GM23338 (cell line): ENCODE measurements at regions not wholly inside any gene's neighbourhood (a gene's known extent, or its start where the extent isn't known, plus 50 kb on each side); places are given as distances from the start of the nearest gene placed in this dataset.

Experiments
- ATAC-seq: fragments of 200-7000 bp; cut with Tn5 transposase; 3 replicates; pipeline ENCODE4 v1.9.1; 2020
- DNase-seq: peaks from one replicate; pipeline ENCODE4 v3.0.0-alpha.2; 2015; ENCODE audit warnings: low spot score
- H2AFZ ChIP-seq: fragments of 200-600 bp; sonication (generic); 2 replicates; pipeline ENCODE4 v1.8.0; 2016; ENCODE audit warnings: antibody characterized with exemption, mild to moderate bottlenecking, moderate library complexity
- H3F3A ChIP-seq: fragments of 200-600 bp; sonication (generic); replicated peaks from 2 replicates; pipeline ENCODE4 v1.8.0; 2017; ENCODE audit warnings: antibody characterized with exemption, mixed run types, low read depth
- H3K27ac ChIP-seq: fragments of 200-600 bp; sonication (generic); 2 replicates; pipeline ENCODE4 v1.6.1; 2016; ENCODE audit warnings: low read depth
- H3K27me3 ChIP-seq: fragments of 200-600 bp; sonication (generic); 2 replicates; pipeline ENCODE4 v1.8.0; 2016; ENCODE audit warnings: mild to moderate bottlenecking, mixed run types, moderate library complexity; ENCODE audit not compliant: insufficient read depth
- H3K36me3 ChIP-seq: fragments of 200-600 bp; sonication (generic); 2 replicates; pipeline ENCODE4 v1.8.0; 2016; ENCODE audit warnings: mild to moderate bottlenecking; ENCODE audit not compliant: insufficient read depth
- H3K4me1 ChIP-seq: fragments of 200-600 bp; sonication (generic); 2 replicates; pipeline ENCODE4 v1.8.0; 2016; ENCODE audit warnings: mild to moderate bottlenecking, moderate library complexity; ENCODE audit not compliant: insufficient read depth
- H3K4me2 ChIP-seq: fragments of 200-600 bp; sonication (generic); 2 replicates; pipeline ENCODE4 v1.7.1; 2017; ENCODE audit warnings: mixed run types
- H3K4me3 ChIP-seq: fragments of 200-600 bp; sonication (generic); 2 replicates; pipeline ENCODE4 v1.6.1; 2016; ENCODE audit warnings: mixed run types
- H3K79me2 ChIP-seq: fragments of 200-600 bp; sonication (generic); replicated peaks from 2 replicates; pipeline ENCODE4 v1.8.0; 2017; ENCODE audit warnings: mild to moderate bottlenecking; ENCODE audit not compliant: insufficient read depth
- H3K9me2 ChIP-seq: fragments of 200-600 bp; sonication (generic); 2 replicates; pipeline ENCODE4 v1.8.0; 2017; ENCODE audit not compliant: insufficient read depth
- H4K20me1 ChIP-seq: fragments of 200-600 bp; sonication (generic); replicated peaks from 2 replicates; pipeline ENCODE4 v1.8.0; 2017; ENCODE audit warnings: mild to moderate bottlenecking; ENCODE audit not compliant: insufficient read depth
- H3K27ac Mint-ChIP-seq: 2 replicates; pipeline ENCODE4 v1.8.0; 2020; ENCODE audit warnings: inconsistent platforms, mild to moderate bottlenecking, moderate library complexity, mixed read lengths
- H3K27me3 Mint-ChIP-seq: 3 replicates; pipeline ENCODE4 v1.8.0; 2022; ENCODE audit warnings: low read depth, mild to moderate bottlenecking, moderate library complexity, mixed read lengths, inconsistent platforms; ENCODE audit not compliant: insufficient read depth, poor library complexity
- H3K36me3 Mint-ChIP-seq: 3 replicates; pipeline ENCODE4 v1.8.0; 2021; ENCODE audit warnings: low read depth, mild to moderate bottlenecking, inconsistent platforms, moderate library complexity, mixed read lengths
- H3K4me1 Mint-ChIP-seq: 3 replicates; pipeline ENCODE4 v1.8.0; 2020; ENCODE audit warnings: mild to moderate bottlenecking, inconsistent platforms, mixed read lengths
- H3K4me3 Mint-ChIP-seq: 3 replicates; pipeline ENCODE4 v1.8.0; 2021; ENCODE audit warnings: moderate library complexity, mild to moderate bottlenecking, inconsistent platforms, mixed read lengths
- H3K9me3 Mint-ChIP-seq: 3 replicates; pipeline ENCODE4 v1.8.0; 2020; ENCODE audit warnings: moderate library complexity, mild to moderate bottlenecking, inconsistent platforms, mixed read lengths
- CREB1 ChIP-seq: fragments of 250-450 bp; sonication (Bioruptor Pico); IDR thresholded peaks from 2 replicates; pipeline ENCODE4 v1.5.0; 2020; ENCODE audit warnings: low read depth, mild to moderate bottlenecking, moderate library complexity
- EZH2 ChIP-seq: fragments of 200-600 bp; sonication (generic); IDR thresholded peaks from one replicate; pipeline ENCODE4 v1.8.0; 2017; ENCODE audit warnings: antibody characterized with exemption, mild to moderate bottlenecking, low read depth; ENCODE audit not compliant: unreplicated experiment
- EZH2phosphoT487 ChIP-seq: fragments of 200-600 bp; sonication (generic); IDR thresholded peaks from one replicate; pipeline ENCODE4 v1.8.1; 2018; ENCODE audit warnings: antibody characterized with exemption; ENCODE audit not compliant: unreplicated experiment
- JUNB ChIP-seq: IDR thresholded peaks from one replicate; pipeline ENCODE4 v1.6.1; 2016; ENCODE audit warnings: antibody characterized with exemption; ENCODE audit not compliant: unreplicated experiment
- NANOG ChIP-seq: IDR thresholded peaks from 2 replicates; pipeline ENCODE4 v1.6.1; 2016; ENCODE audit warnings: antibody characterized with exemption, borderline replicate concordance
- POLR2AphosphoS5 ChIP-seq: IDR thresholded peaks from 2 replicates; pipeline ENCODE4 v1.6.1; 2016; ENCODE audit warnings: antibody characterized with exemption, low read depth
- STAT1 ChIP-seq: IDR thresholded peaks from one replicate; pipeline ENCODE4 v1.6.1; 2016; ENCODE audit warnings: antibody characterized with exemption; ENCODE audit not compliant: unreplicated experiment
- ZNF114 ChIP-seq: fragments of 250-450 bp; sonication (Bioruptor Pico); IDR thresholded peaks from 2 replicates; pipeline ENCODE4 v1.5.0; 2020; ENCODE audit warnings: mild to moderate bottlenecking, moderate library complexity
- ZNF331 ChIP-seq: fragments of 250-450 bp; sonication (Bioruptor Pico); IDR thresholded peaks from 2 replicates; pipeline ENCODE4 v1.5.0; 2020; ENCODE audit warnings: low read depth, mild to moderate bottlenecking, moderate library complexity
- TF ChIP-seq, protein P1 (sequence below): IDR thresholded peaks from 2 replicates; pipeline ENCODE4 v1.6.1; 2016; ENCODE audit warnings: antibody characterized with exemption
- TF ChIP-seq, protein P2 (sequence below): fragments of 250-450 bp; sonication (Bioruptor Pico); IDR thresholded peaks from 2 replicates; pipeline ENCODE4 v1.5.0; 2020; ENCODE audit warnings: mild to moderate bottlenecking, moderate library complexity
- TF ChIP-seq, protein P3 (sequence below), 2 experiments: fragments of 200-600 bp in 1 of 2; sonication (generic) in 1 of 2; conservative IDR thresholded peaks; 2 replicates each; pipeline versions ENCODE4 v1.5.1 to v1.6.1; 2016 to 2017; ENCODE audit warnings: antibody characterized with exemption in 2 of 2, low read depth in 2 of 2, mild to moderate bottlenecking in 2 of 2, moderate library complexity in 1 of 2
- TF ChIP-seq, protein P4 (sequence below): IDR thresholded peaks from one replicate; pipeline ENCODE4 v1.6.1; 2018; ENCODE audit warnings: antibody characterized with exemption; ENCODE audit not compliant: unreplicated experiment

DNA sequence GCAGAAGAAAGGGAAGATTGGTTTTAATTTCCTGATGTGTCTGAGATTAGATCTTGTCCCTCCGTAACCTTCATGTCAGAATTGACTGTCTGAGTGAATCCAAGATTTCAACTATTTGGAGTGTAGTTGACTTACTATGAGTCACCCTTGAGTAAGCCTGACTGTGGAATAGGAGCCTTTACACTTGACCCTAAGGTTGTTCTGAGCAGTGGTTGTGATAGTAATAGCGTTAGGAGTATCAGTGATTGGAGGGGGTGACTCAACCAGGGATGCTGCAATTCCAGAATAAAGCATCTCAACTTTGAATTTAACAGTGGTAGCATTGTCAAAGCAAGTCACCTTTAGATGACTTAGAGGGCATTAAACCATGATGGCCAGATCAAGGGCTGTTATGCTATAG, 979.5 kb upstream of the FAM98A start:
- Mint-ChIP-seq H3K36me3 (no peaks in the 10 kb centered on the region), H3K9me3 (no peaks in the 10 kb centered on the region; the same call in 2 of the 3 replicates), H3K4me3 (no peak overlapping the region), H3K27ac (no peak overlapping the region), H3K27me3 (no peaks in the 10 kb centered on the region), H3K4me1 (no peaks in the 10 kb centered on the region)
- H3K27me3 ChIP-seq: no peaks in the 10 kb centered on the region
- no peak overlapping the region for H3K4me3 ChIP-seq
- H4K20me1 ChIP-seq: no peaks in the 10 kb centered on the region
- DNase-seq: no peak
- no peaks in the 10 kb centered on the region for H3K79me2 ChIP-seq
- H3K36me3 ChIP-seq: no peaks in the 10 kb centered on the region
- H3K4me2 ChIP-seq: no peak overlapping the region
- ATAC-seq: no peak
- TF ChIP-seq ZNF331 (CRISPR knock-in tag) (no peak), CREB1 (CRISPR knock-in tag) (no peak), STAT1 (no peak), JUNB (no peak), EZH2 (no peak), POLR2AphosphoS5 (no peak), EZH2phosphoT487 (no peak), ZNF114 (CRISPR knock-in tag) (no peak), NANOG (no peak)
- TF ChIP-seq, protein P1, sequence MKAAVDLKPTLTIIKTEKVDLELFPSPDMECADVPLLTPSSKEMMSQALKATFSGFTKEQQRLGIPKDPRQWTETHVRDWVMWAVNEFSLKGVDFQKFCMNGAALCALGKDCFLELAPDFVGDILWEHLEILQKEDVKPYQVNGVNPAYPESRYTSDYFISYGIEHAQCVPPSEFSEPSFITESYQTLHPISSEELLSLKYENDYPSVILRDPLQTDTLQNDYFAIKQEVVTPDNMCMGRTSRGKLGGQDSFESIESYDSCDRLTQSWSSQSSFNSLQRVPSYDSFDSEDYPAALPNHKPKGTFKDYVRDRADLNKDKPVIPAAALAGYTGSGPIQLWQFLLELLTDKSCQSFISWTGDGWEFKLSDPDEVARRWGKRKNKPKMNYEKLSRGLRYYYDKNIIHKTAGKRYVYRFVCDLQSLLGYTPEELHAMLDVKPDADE: no peak
- TF ChIP-seq, protein P2, sequence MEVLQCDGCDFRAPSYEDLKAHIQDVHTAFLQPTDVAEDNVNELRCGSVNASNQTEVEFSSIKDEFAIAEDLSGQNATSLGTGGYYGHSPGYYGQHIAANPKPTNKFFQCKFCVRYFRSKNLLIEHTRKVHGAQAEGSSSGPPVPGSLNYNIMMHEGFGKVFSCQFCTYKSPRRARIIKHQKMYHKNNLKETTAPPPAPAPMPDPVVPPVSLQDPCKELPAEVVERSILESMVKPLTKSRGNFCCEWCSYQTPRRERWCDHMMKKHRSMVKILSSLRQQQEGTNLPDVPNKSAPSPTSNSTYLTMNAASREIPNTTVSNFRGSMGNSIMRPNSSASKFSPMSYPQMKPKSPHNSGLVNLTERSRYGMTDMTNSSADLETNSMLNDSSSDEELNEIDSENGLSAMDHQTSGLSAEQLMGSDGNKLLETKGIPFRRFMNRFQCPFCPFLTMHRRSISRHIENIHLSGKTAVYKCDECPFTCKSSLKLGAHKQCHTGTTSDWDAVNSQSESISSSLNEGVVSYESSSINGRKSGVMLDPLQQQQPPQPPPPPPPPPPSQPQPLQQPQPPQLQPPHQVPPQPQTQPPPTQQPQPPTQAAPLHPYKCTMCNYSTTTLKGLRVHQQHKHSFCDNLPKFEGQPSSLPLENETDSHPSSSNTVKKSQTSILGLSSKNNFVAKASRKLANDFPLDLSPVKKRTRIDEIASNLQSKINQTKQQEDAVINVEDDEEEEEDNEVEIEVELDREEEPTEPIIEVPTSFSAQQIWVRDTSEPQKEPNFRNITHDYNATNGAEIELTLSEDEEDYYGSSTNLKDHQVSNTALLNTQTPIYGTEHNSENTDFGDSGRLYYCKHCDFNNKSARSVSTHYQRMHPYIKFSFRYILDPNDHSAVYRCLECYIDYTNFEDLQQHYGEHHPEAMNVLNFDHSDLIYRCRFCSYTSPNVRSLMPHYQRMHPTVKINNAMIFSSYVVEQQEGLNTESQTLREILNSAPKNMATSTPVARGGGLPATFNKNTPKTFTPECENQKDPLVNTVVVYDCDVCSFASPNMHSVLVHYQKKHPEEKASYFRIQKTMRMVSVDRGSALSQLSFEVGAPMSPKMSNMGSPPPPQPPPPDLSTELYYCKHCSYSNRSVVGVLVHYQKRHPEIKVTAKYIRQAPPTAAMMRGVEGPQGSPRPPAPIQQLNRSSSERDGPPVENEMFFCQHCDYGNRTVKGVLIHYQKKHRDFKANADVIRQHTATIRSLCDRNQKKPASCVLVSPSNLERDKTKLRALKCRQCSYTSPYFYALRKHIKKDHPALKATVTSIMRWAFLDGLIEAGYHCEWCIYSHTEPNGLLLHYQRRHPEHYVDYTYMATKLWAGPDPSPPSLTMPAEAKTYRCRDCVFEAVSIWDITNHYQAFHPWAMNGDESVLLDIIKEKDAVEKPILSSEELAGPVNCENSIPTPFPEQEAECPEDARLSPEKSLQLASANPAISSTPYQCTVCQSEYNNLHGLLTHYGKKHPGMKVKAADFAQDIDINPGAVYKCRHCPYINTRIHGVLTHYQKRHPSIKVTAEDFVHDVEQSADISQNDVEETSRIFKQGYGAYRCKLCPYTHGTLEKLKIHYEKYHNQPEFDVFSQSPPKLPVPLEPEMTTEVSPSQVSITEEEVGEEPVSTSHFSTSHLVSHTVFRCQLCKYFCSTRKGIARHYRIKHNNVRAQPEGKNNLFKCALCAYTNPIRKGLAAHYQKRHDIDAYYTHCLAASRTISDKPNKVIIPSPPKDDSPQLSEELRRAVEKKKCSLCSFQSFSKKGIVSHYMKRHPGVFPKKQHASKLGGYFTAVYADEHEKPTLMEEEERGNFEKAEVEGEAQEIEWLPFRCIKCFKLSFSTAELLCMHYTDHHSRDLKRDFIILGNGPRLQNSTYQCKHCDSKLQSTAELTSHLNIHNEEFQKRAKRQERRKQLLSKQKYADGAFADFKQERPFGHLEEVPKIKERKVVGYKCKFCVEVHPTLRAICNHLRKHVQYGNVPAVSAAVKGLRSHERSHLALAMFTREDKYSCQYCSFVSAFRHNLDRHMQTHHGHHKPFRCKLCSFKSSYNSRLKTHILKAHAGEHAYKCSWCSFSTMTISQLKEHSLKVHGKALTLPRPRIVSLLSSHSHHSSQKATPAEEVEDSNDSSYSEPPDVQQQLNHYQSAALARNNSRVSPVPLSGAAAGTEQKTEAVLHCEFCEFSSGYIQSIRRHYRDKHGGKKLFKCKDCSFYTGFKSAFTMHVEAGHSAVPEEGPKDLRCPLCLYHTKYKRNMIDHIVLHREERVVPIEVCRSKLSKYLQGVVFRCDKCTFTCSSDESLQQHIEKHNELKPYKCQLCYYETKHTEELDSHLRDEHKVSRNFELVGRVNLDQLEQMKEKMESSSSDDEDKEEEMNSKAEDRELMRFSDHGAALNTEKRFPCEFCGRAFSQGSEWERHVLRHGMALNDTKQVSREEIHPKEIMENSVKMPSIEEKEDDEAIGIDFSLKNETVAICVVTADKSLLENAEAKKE (CRISPR knock-in tag): no peak
- TF ChIP-seq, protein P3, sequence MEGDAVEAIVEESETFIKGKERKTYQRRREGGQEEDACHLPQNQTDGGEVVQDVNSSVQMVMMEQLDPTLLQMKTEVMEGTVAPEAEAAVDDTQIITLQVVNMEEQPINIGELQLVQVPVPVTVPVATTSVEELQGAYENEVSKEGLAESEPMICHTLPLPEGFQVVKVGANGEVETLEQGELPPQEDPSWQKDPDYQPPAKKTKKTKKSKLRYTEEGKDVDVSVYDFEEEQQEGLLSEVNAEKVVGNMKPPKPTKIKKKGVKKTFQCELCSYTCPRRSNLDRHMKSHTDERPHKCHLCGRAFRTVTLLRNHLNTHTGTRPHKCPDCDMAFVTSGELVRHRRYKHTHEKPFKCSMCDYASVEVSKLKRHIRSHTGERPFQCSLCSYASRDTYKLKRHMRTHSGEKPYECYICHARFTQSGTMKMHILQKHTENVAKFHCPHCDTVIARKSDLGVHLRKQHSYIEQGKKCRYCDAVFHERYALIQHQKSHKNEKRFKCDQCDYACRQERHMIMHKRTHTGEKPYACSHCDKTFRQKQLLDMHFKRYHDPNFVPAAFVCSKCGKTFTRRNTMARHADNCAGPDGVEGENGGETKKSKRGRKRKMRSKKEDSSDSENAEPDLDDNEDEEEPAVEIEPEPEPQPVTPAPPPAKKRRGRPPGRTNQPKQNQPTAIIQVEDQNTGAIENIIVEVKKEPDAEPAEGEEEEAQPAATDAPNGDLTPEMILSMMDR (conservative IDR thresholded peaks at IDR 0.05; ENCODE audit: low read depth in 2 of 2): no peak
- TF ChIP-seq, protein P4, sequence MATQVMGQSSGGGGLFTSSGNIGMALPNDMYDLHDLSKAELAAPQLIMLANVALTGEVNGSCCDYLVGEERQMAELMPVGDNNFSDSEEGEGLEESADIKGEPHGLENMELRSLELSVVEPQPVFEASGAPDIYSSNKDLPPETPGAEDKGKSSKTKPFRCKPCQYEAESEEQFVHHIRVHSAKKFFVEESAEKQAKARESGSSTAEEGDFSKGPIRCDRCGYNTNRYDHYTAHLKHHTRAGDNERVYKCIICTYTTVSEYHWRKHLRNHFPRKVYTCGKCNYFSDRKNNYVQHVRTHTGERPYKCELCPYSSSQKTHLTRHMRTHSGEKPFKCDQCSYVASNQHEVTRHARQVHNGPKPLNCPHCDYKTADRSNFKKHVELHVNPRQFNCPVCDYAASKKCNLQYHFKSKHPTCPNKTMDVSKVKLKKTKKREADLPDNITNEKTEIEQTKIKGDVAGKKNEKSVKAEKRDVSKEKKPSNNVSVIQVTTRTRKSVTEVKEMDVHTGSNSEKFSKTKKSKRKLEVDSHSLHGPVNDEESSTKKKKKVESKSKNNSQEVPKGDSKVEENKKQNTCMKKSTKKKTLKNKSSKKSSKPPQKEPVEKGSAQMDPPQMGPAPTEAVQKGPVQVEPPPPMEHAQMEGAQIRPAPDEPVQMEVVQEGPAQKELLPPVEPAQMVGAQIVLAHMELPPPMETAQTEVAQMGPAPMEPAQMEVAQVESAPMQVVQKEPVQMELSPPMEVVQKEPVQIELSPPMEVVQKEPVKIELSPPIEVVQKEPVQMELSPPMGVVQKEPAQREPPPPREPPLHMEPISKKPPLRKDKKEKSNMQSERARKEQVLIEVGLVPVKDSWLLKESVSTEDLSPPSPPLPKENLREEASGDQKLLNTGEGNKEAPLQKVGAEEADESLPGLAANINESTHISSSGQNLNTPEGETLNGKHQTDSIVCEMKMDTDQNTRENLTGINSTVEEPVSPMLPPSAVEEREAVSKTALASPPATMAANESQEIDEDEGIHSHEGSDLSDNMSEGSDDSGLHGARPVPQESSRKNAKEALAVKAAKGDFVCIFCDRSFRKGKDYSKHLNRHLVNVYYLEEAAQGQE: no peak
- H3K9me2 ChIP-seq: no peaks in the 10 kb centered on the region
- H3K4me1 ChIP-seq: no peaks in the 10 kb centered on the region
- H3K27ac ChIP-seq: no peak overlapping the region
- no peaks in the 10 kb centered on the region for H3F3A ChIP-seq
- no peak overlapping the region for H2AFZ ChIP-seq
